HG03520 (cell line): ENCODE measurements at regions not wholly inside any gene's neighbourhood (a gene's known extent, or its start where the extent isn't known, plus 50 kb on each side); places are given as distances from the start of the nearest gene placed in this dataset.

Source experiments
- ATAC-seq: cut with Tn5 transposase; IDR thresholded peaks from one replicate; pipeline ENCODE4 v1.9.1; 2021; ENCODE audit warnings: mild to moderate bottlenecking, moderate library complexity; ENCODE audit not compliant: unreplicated experiment

- ATAC-seq: no peak
These were observed 997.1 kb downstream of the CDH18 start for GRCh38 chr5:18990852-18991251.

GRCh38 chr5:18992264-18992663 lies 995.7 kb downstream of the CDH18 start:
- ATAC-seq: no peak

GRCh38 chr5:18999478-18999877 lies 988.5 kb downstream of the CDH18 start:
- no peak for ATAC-seq

- no peak for ATAC-seq
These were observed 986.9 kb downstream of the CDH18 start for GRCh38 chr5:19001054-19001453.

GRCh38 chr5:19001539-19001938 lies 986.5 kb downstream of the CDH18 start:
- ATAC-seq: no peak

GRCh38 chr5:19002111-19002510 lies 985.9 kb downstream of the CDH18 start:
- ATAC-seq: no peak

GRCh38 chr5:19018822-19019221 lies 969.2 kb downstream of the CDH18 start:
- ATAC-seq: no peak

GRCh38 chr5:19031491-19031890 lies 956.5 kb downstream of the CDH18 start:
- no peak for ATAC-seq

- no peak for ATAC-seq
These were observed 952.2 kb downstream of the CDH18 start for GRCh38 chr5:19035816-19036215.

- ATAC-seq: no peak
These were observed 945.9 kb downstream of the CDH18 start for GRCh38 chr5:19042106-19042505.

- no peak for ATAC-seq
These were observed 943.7 kb downstream of the CDH18 start for GRCh38 chr5:19044311-19044710.

GRCh38 chr5:19044931-19045695 lies 942.9 kb downstream of the CDH18 start:
- ATAC-seq: no peak

GRCh38 chr5:19047277-19047676 lies 940.7 kb downstream of the CDH18 start:
- no peak for ATAC-seq

- ATAC-seq: no peak
These were observed 939.3 kb downstream of the CDH18 start for GRCh38 chr5:19048726-19049125.

- no peak for ATAC-seq
These were observed 929.8 kb downstream of the CDH18 start for GRCh38 chr5:19058216-19058615.

GRCh38 chr5:19064094-19064493 lies 923.9 kb downstream of the CDH18 start:
- no peak for ATAC-seq

GRCh38 chr5:19067741-19068140 lies 920.3 kb downstream of the CDH18 start:
- ATAC-seq: no peak

- no peak for ATAC-seq
These were observed 889.6 kb downstream of the CDH18 start for GRCh38 chr5:19098434-19098833.

- no peak for ATAC-seq
These were observed 888.8 kb downstream of the CDH18 start for GRCh38 chr5:19099195-19099594.

GRCh38 chr5:19104948-19105347 lies 883.1 kb downstream of the CDH18 start:
- ATAC-seq: no peak

GRCh38 chr5:19122923-19123322 lies 865.1 kb downstream of the CDH18 start:
- ATAC-seq: no peak

GRCh38 chr5:19125956-19126713 lies 861.9 kb downstream of the CDH18 start:
- ATAC-seq: no peak
